Chondrocyte (in vitro differentiated cells): ENCODE measurements at regions not wholly inside any gene's neighbourhood (a gene's known extent, or its start where the extent isn't known, plus 50 kb on each side); places are given as distances from the start of the nearest gene placed in this dataset.

Source experiments
- DNase-seq: peaks from one replicate; pipeline ENCODE4 v3.0.0; 2021; ENCODE audit warnings: mixed read lengths, low spot score
- H3K27ac Mint-ChIP-seq: one replicate; pipeline ENCODE4 v1.8.0; 2021; ENCODE audit warnings: mild to moderate bottlenecking, moderate library complexity, mixed read lengths; ENCODE audit not compliant: unreplicated experiment
- H3K27me3 Mint-ChIP-seq: 2 replicates; pipeline ENCODE4 v1.8.0; 2021; ENCODE audit warnings: low read depth, mixed read lengths
- H3K36me3 Mint-ChIP-seq: 2 replicates; pipeline ENCODE4 v1.8.0; 2021; ENCODE audit warnings: low read depth, mixed read lengths
- H3K4me1 Mint-ChIP-seq: 2 replicates; pipeline ENCODE4 v1.8.0; 2021; ENCODE audit warnings: low read depth, mild to moderate bottlenecking, mixed read lengths
- H3K4me3 Mint-ChIP-seq: one replicate; pipeline ENCODE4 v1.8.0; 2021; ENCODE audit warnings: mild to moderate bottlenecking, moderate library complexity, mixed read lengths; ENCODE audit not compliant: unreplicated experiment
- H3K9me3 Mint-ChIP-seq: 2 replicates; pipeline ENCODE4 v1.8.0; 2021; ENCODE audit warnings: low read depth, mixed read lengths
- CTCF ChIP-seq: fragments of 200-600 bp; sonication (generic); IDR thresholded peaks from 2 replicates; pipeline ENCODE4 v1.5.0; 2021; ENCODE audit warnings: antibody characterized with exemption, mild to moderate bottlenecking, moderate library complexity

DNA sequence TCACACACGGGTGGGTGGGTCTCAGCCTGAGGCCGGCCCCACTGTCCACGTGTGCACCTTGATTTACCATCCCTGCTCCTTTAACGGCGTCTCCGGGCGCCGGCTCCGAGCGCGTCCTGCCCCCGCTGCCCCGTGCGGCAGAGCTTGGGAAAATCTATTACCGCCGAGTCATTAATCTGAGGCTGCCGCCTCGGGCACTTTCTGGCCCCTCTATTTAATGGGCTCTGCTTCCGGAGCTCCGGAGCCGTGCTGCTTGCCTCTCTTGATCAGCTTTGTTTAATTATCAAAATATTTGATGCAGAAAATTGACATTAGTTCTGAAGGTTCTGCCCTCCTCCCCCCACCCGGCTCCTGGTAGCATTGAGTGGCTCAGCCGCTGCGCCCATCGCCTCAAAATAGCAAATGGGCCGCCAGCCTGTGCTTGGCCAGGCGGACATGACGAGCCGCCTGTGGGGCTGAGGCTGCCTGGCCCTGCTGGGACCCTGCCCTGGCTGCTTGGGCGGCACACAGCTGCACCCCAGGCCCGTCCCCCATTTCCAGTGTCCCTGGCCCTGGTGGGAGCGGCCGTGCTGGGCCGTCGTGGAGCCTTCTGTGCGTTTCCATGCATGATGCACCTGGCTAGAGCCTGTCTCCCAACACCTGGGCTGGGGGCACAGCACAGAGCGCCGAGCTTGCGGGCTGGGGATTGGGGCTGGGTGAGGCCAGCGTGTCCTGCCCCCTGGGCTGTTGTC is 81.6 kb upstream of the TTC34 start:
- no peak for DNase-seq
- Mint-ChIP-seq H3K36me3 (no peaks in the 10 kb centered on the region), H3K4me3 (no peak overlapping the region), H3K27me3 (no peaks in the 10 kb centered on the region), H3K4me1 (no peaks in the 10 kb centered on the region), H3K27ac (no peak overlapping the region), H3K9me3 (peaks cover 9% of the 10 kb centered on the region)
- no peak for TF ChIP-seq CTCF

DNA sequence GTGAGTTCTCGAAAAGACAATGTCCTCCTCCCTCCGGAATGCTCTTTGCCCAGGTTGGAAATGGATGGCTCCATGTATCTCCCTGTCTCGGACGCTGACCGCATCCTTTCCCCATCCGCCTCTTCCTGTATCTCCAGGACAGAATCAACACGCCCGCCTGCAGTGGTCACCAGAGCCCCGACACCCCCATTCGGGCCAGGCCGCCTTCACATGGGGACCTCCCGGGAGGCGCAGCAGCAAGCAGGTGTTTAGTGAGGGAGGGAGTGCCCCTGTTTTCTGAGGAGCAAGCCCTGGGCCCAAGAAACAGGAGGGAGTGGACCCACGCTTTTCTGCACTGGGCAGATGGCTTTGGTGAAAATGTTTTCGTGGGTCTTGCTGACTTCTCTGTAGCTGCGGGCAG is 83.5 kb upstream of the TTC34 start:
- Mint-ChIP-seq H3K9me3 (peaks cover 9% of the 10 kb centered on the region), H3K4me1 (no peaks in the 10 kb centered on the region), H3K27me3 (no peaks in the 10 kb centered on the region), H3K27ac (no peak overlapping the region), H3K4me3 (no peak overlapping the region), H3K36me3 (no peaks in the 10 kb centered on the region)
- TF ChIP-seq CTCF: no peak
- no peak for DNase-seq

GRCh38 chr1:2886631-2887030 is 85.1 kb upstream of the TTC34 start:
- Mint-ChIP-seq H3K27me3 (no peaks in the 10 kb centered on the region), H3K4me3 (no peak overlapping the region), H3K27ac (no peak overlapping the region), H3K4me1 (no peaks in the 10 kb centered on the region), H3K9me3 (peaks cover 9% of the 10 kb centered on the region), H3K36me3 (no peaks in the 10 kb centered on the region)
- no peak for DNase-seq
- no peak for TF ChIP-seq CTCF

DNA sequence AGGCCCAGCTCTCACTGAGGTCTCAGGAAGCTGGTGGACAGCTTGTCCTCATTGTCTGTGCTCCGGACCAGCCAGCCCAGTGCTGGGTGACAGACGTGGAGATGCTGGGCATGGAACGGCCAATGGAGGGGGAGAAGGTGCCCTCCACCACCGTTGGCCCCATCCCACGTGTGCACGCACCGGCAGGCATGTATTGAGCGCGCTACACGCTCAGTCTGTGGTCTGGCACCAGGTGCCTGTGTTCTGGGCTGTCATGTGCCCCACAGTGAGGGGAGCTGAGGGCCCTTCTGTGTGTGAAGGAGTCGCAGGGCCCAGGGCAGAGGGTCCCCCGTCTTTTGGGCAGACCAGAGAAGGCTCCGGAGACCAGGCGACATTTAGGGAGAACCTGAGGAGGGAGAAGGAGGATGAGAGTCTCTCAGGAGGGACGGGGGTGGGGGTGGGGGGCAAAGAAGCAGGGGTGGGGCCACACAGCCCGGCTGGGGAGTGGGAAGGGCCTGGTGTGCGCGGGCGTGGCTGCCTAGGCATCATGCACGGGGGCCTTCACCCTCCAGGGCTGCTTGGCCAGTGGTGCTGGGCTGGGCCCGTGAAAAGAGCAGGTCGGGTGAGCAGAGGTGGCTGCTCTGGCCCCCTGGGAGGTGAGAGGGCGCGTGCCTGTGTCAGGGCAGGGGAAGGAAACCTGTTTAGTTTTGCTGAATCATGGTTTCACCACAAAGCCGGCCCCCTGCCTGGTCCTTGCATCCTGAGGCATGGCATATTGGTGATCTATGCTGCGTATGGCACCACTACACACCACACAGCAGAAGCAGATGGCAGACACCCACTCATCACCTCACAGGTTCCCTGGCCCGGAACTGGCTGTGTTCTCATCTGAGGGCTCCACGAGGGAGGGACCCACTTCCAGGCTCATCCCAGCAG is 86.7 kb upstream of the TTC34 start:
- Mint-ChIP-seq H3K4me3 (no peak overlapping the region), H3K27ac (no peak overlapping the region), H3K9me3 (peaks cover 9% of the 10 kb centered on the region), H3K36me3 (no peaks in the 10 kb centered on the region), H3K4me1 (no peaks in the 10 kb centered on the region), H3K27me3 (no peaks in the 10 kb centered on the region)
- no peak for DNase-seq
- no peak for TF ChIP-seq CTCF

- Mint-ChIP-seq H3K36me3 (no peaks in the 10 kb centered on the region), H3K27me3 (no peaks in the 10 kb centered on the region), H3K9me3 (peaks cover 3% of the 10 kb centered on the region), H3K4me1 (no peaks in the 10 kb centered on the region), H3K4me3 (no peak overlapping the region), H3K27ac (no peak overlapping the region)
- TF ChIP-seq CTCF: no peak
- DNase-seq: no peak
Measured at GRCh38 chr1:2890221-2890850, 88.8 kb upstream of the TTC34 start.
